ENCODE measurements at regions not wholly inside any gene's neighbourhood (a gene's known extent, or its start where the extent isn't known, plus 50 kb on each side); places are given as distances from the start of the nearest gene placed in this dataset.

- TF ChIP-seq CTCF (IDR thresholded peaks at IDR 0.05), result no peak
- TF ChIP-seq EP300 (IDR thresholded peaks at IDR 0.05), result no peak
These were observed 89.5 kb upstream of the MANEA start for GRCh38 chr6:95487817-95488216.
